ENCODE measurements at regions not wholly inside any gene's neighbourhood (a gene's known extent, or its start where the extent isn't known, plus 50 kb on each side); places are given as distances from the start of the nearest gene placed in this dataset.

- ChIA-PET CTCF (no interaction called here), POLR2A (no interaction called here)
- peaks cover 2% of the 10 kb centered on the region for H3K36me3 Mint-ChIP-seq
- H3K4me3 Mint-ChIP-seq: no peak overlapping the region
- no peaks in the 10 kb centered on the region for H3K4me1 Mint-ChIP-seq (ENCODE audit: low read depth)
- DNase-seq: no peak
- peaks cover 10% of the 10 kb centered on the region for H3K9me3 Mint-ChIP-seq
- H3K27me3 Mint-ChIP-seq: peaks cover 12% of the 10 kb centered on the region
- intact Hi-C loops (cut with micrococcal nuclease): no loop called here
- H3K27ac Mint-ChIP-seq: no peak overlapping the region
These were observed 51.3 kb upstream of the LRRN2 start for GRCh38 chr1:204736836-204737235.

- intact Hi-C loops (cut with micrococcal nuclease): no loop called here
- DNase-seq: no peak
- Mint-ChIP-seq H3K9me3 (peaks cover 10% of the 10 kb centered on the region), H3K27ac (no peak overlapping the region), H3K27me3 (peaks cover 25% of the 10 kb centered on the region), H3K4me1 (ENCODE audit: low read depth) (no peaks in the 10 kb centered on the region), H3K36me3 (peaks cover 2% of the 10 kb centered on the region), H3K4me3 (no peak overlapping the region)
- POLR2A ChIA-PET: no interaction called here
- CTCF ChIA-PET: no interaction called here
These were observed 53.0 kb upstream of the LRRN2 start for GRCh38 chr1:204738506-204738905.

- DNase-seq: no peak
- Mint-ChIP-seq H3K4me3 (no peak overlapping the region), H3K27me3 (peaks cover 31% of the 10 kb centered on the region), H3K4me1 (ENCODE audit: low read depth) (no peaks in the 10 kb centered on the region), H3K27ac (no peak overlapping the region), H3K9me3 (peaks cover 10% of the 10 kb centered on the region), H3K36me3 (peaks cover 2% of the 10 kb centered on the region)
- POLR2A ChIA-PET: interaction anchor here (0.6 kb wide), 1 partner anchor 1716 kb away, joined by 7 read pairs; no protein-coding TSS in a partner anchor
- CTCF ChIA-PET: no interaction called here
- intact Hi-C loops (cut with micrococcal nuclease): no loop called here
These were observed 54.8 kb upstream of the LRRN2 start for GRCh38 chr1:204740354-204740753.

- Mint-ChIP-seq H3K4me1 (ENCODE audit: low read depth) (no peaks in the 10 kb centered on the region), H3K27ac (no peak overlapping the region), H3K9me3 (peaks cover 10% of the 10 kb centered on the region), H3K36me3 (peaks cover 2% of the 10 kb centered on the region), H3K27me3 (peaks cover 31% of the 10 kb centered on the region), H3K4me3 (no peak overlapping the region)
- no peak for DNase-seq
- intact Hi-C loops (cut with micrococcal nuclease): no loop called here
- ChIA-PET CTCF (no interaction called here), POLR2A (no interaction called here)
These were observed 55.9 kb upstream of the LRRN2 start for GRCh38 chr1:204741440-204741839.

- peaks cover 35% of the 10 kb centered on the region for H3K27me3 Mint-ChIP-seq
- POLR2A ChIA-PET: no interaction called here
- intact Hi-C loops (cut with micrococcal nuclease): no loop called here
- CTCF ChIA-PET: no interaction called here
- DNase-seq: no peak
- H3K4me1 Mint-ChIP-seq (ENCODE audit: low read depth): no peaks in the 10 kb centered on the region
- peaks cover 9% of the 10 kb centered on the region for H3K9me3 Mint-ChIP-seq
- no peak overlapping the region for H3K4me3 Mint-ChIP-seq
- no peak overlapping the region for H3K27ac Mint-ChIP-seq
- peaks cover 2% of the 10 kb centered on the region for H3K36me3 Mint-ChIP-seq
These were observed 57.2 kb upstream of the LRRN2 start for GRCh38 chr1:204742676-204743251.

DNA sequence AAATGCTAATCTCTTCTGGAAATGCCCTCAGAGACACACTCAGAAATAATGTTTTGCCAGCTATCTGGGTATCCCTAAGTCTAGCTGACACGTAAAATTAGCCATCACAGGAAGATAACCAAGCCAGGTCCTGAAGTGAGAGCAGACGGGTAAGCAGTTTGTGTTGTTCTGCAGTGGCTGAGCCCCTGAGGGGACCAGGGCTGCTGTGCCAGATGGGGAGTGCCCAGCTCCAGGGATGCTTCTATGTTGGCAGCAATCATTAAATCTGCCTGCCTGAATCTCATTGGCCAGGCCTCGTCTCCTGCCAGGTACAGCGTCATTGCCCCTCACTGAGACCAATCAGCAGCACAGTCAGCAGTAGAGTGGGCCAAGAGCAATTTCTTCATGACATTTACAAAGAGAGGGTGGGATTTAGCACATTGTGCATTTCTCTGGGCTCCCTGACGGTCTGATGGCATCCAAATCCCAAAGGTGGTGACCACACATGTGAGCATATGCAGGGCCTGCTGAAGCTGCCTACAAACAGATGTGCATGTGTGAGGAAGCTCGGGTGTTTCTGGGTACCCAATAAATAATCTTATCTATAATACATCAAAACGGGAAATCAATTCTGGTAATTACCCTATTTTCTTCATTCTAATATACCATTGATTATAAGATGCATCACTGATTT is 58.7 kb upstream of the LRRN2 start:
- no peak overlapping the region for H3K27ac Mint-ChIP-seq
- POLR2A ChIA-PET: no interaction called here
- no peaks in the 10 kb centered on the region for H3K9me3 Mint-ChIP-seq
- no peak overlapping the region for H3K4me3 Mint-ChIP-seq
- no peaks in the 10 kb centered on the region for H3K36me3 Mint-ChIP-seq
- DNase-seq: no peak
- CTCF ChIA-PET: interaction anchor here (0.7 to 5.0 kb wide), 4 partner anchors 20 to 179 kb away, joined by 3 to 32 read pairs (median 17); no protein-coding TSS in a partner anchor
- no peaks in the 10 kb centered on the region for H3K4me1 Mint-ChIP-seq (ENCODE audit: low read depth)
- intact Hi-C loops (cut with micrococcal nuclease): no loop called here
- peaks cover 31% of the 10 kb centered on the region for H3K27me3 Mint-ChIP-seq

DNA sequence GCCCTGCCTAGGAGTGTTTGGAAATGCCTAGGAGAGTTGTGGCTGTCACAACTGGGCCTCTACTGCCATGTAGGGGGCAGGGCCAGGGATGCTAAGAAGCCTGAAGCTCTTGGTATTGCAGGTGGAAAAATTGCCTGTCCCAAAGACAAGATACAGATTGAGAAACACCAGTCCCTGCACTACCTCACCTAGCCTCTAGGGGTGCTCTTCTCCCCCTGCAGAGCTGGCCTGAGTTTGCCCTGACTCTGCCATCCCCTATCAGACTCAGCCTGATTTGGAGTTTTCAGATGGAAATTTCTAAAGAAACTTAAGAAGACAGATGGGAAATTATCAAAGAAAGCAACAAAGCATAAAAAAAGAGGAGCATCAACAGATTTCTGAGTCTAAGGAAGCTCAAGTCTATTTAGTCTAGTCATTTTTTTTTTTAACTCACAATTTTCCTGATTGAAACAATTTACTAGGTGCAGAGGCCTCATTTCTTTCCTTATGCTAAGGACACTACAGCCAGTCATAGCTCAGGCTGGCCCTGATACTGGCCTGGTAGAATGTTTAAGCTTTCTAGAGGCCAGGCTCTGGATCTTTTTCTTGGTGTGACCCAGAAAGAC is 61.4 kb upstream of the LRRN2 start:
- Mint-ChIP-seq H3K27ac (no peak overlapping the region), H3K27me3 (peaks cover 23% of the 10 kb centered on the region), H3K9me3 (no peaks in the 10 kb centered on the region), H3K36me3 (no peaks in the 10 kb centered on the region), H3K4me3 (no peak overlapping the region), H3K4me1 (ENCODE audit: low read depth) (no peaks in the 10 kb centered on the region)
- ChIA-PET POLR2A (no interaction called here), CTCF (interaction anchor here (0.6 to 5.0 kb wide), 35 partner anchors 9 to 1351 kb away, joined by 3 to 32 read pairs (median 4); no protein-coding TSS in a partner anchor)
- DNase-seq: peak; percentile 62
- intact Hi-C loops (cut with micrococcal nuclease): no loop called here

GRCh38 chr1:204751480-204751879 is 65.9 kb upstream of the LRRN2 start:
- no peaks in the 10 kb centered on the region for H3K36me3 Mint-ChIP-seq
- POLR2A ChIA-PET: no interaction called here
- no peak overlapping the region for H3K4me3 Mint-ChIP-seq
- H3K4me1 Mint-ChIP-seq (ENCODE audit: low read depth): no peaks in the 10 kb centered on the region
- CTCF ChIA-PET: interaction anchor here (0.8 to 2.0 kb wide), 4 partner anchors 12 to 310 kb away, joined by 3 to 8 read pairs (median 5); no protein-coding TSS in a partner anchor
- H3K27me3 Mint-ChIP-seq: peaks cover 7% of the 10 kb centered on the region
- no peaks in the 10 kb centered on the region for H3K9me3 Mint-ChIP-seq
- H3K27ac Mint-ChIP-seq: no peak overlapping the region
- intact Hi-C loops (cut with micrococcal nuclease): no loop called here
- no peak for DNase-seq

DNA sequence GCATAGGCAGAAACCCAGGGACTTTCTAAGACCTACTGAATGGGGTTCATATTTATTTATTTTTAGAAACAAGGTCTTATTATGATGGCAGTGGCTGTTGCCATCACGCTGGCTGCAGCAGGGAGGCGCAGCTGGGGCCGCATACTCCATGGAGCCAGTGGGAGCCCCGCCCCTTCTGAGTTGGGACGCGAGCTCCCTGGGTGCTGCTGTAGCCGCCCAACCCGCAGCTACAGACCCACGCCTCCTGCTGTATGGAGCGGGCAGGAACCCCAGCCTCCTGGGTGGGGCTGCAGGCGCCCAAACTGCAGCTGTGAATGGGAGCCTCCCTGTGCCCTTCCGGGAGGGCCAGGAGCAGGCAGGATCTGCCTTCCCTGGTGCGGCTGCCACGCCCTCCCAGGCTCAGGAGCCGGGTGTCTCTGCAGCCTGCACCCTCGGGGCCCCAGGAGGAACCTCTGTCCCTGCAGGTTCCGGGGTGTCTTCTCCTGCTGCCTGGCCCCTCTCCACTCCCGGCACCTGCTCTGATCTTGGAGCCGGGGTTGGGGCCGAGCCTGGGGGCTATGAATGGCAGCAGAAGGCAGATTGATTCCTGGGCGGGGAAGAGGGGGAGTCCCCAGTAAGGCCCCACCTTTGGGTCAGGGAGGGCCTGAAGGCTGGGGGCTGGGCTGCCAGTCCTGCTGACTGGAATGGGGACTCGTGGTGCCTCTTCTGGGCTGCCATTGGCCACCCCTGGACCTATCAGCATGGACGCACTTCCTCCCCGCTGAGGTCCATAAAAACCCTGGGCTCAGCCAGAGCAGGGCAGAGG is 66.5 kb upstream of the LRRN2 start:
- no peaks in the 10 kb centered on the region for H3K9me3 Mint-ChIP-seq
- no peak overlapping the region for H3K27ac Mint-ChIP-seq
- no peaks in the 10 kb centered on the region for H3K36me3 Mint-ChIP-seq
- no peak for DNase-seq
- no peak overlapping the region for H3K4me3 Mint-ChIP-seq
- intact Hi-C loops (cut with micrococcal nuclease): no loop called here
- ChIA-PET CTCF (interaction anchor here (2.0 to 3.6 kb wide), 2 partner anchors 12 to 55 kb away, joined by 8 to 18 read pairs; no protein-coding TSS in a partner anchor), POLR2A (no interaction called here)
- H3K27me3 Mint-ChIP-seq: peaks cover 3% of the 10 kb centered on the region
- H3K4me1 Mint-ChIP-seq (ENCODE audit: low read depth): no peaks in the 10 kb centered on the region

GRCh38 chr1:204752688-204753040 is 67.1 kb upstream of the LRRN2 start:
- CTCF ChIA-PET: interaction anchor here (0.6 to 3.6 kb wide), 2 partner anchors 11 to 14 kb away, joined by 3 to 18 read pairs; no protein-coding TSS in a partner anchor
- H3K4me3 Mint-ChIP-seq: no peak overlapping the region
- H3K9me3 Mint-ChIP-seq: no peaks in the 10 kb centered on the region
- H3K27me3 Mint-ChIP-seq: peaks cover 3% of the 10 kb centered on the region
- POLR2A ChIA-PET: no interaction called here
- intact Hi-C loops (cut with micrococcal nuclease): no loop called here
- no peak for DNase-seq
- no peaks in the 10 kb centered on the region for H3K4me1 Mint-ChIP-seq (ENCODE audit: low read depth)
- no peak overlapping the region for H3K27ac Mint-ChIP-seq
- no peaks in the 10 kb centered on the region for H3K36me3 Mint-ChIP-seq

GRCh38 chr1:204754821-204755220 is 69.3 kb upstream of the LRRN2 start:
- intact Hi-C loops (cut with micrococcal nuclease): no loop called here
- H3K9me3 Mint-ChIP-seq: no peaks in the 10 kb centered on the region
- H3K36me3 Mint-ChIP-seq: no peaks in the 10 kb centered on the region
- ChIA-PET POLR2A (no interaction called here), CTCF (interaction anchor here (0.8 to 3.6 kb wide), 5 partner anchors 8 to 323 kb away, joined by 3 to 18 read pairs (median 5); no protein-coding TSS in a partner anchor)
- no peak overlapping the region for H3K27ac Mint-ChIP-seq
- H3K27me3 Mint-ChIP-seq: peaks cover 3% of the 10 kb centered on the region
- H3K4me3 Mint-ChIP-seq: no peak overlapping the region
- DNase-seq: no peak
- H3K4me1 Mint-ChIP-seq (ENCODE audit: low read depth): no peaks in the 10 kb centered on the region

- intact Hi-C loops (cut with micrococcal nuclease): no loop called here
- no peak overlapping the region for H3K27ac Mint-ChIP-seq
- ChIA-PET POLR2A (no interaction called here), CTCF (interaction anchor here (2.2 kb wide), 1 partner anchor 9 kb away, joined by 12 read pairs; no protein-coding TSS in a partner anchor)
- H3K27me3 Mint-ChIP-seq: peaks cover 3% of the 10 kb centered on the region
- H3K4me1 Mint-ChIP-seq (ENCODE audit: low read depth): no peaks in the 10 kb centered on the region
- no peaks in the 10 kb centered on the region for H3K9me3 Mint-ChIP-seq
- DNase-seq: no peak
- no peaks in the 10 kb centered on the region for H3K36me3 Mint-ChIP-seq
- H3K4me3 Mint-ChIP-seq: no peak overlapping the region
These were observed 70.8 kb upstream of the LRRN2 start for GRCh38 chr1:204756349-204756748.
